Caco-2 (cell line): ENCODE measurements at regions not wholly inside any gene's neighbourhood (a gene's known extent, or its start where the extent isn't known, plus 50 kb on each side); places are given as distances from the start of the nearest gene placed in this dataset.

Source experiments
- BruUV-seq: library from RNA; stranded (reverse); fragments of 400-500 nt; replicated peaks from 2 replicates; lab custom pipeline; 2021; lab: Mats Ljungman, UMichigan
- CTCF ChIA-PET: fragments of 300-600 bp; sonication (Branson Sonifier 250); formaldehyde crosslinking; loops from one replicate; lab custom pipeline; 2022; ENCODE audit warnings: antibody characterized with exemption; lab: Charles Lee
- POLR2A ChIA-PET: fragments of 300-600 bp; sonication (Branson Sonifier 250); formaldehyde crosslinking; loops from one replicate; lab custom pipeline; 2022; ENCODE audit warnings: antibody characterized with exemption; lab: Charles Lee
- DNase-seq, 2 experiments: peaks; one replicate each; pipeline versions ENCODE4 v3.0.0 to v3.0.0-alpha.2; 2020 to 2022
- H3K27me3 ChIP-seq: replicated peaks from 2 replicates; pipeline ENCODE4 v1.6.0; 2011; ENCODE audit warnings: low read length; ENCODE audit not compliant: control insufficient read depth, insufficient read depth
- H3K36me3 ChIP-seq: 2 replicates; pipeline ENCODE4 v1.5.1; 2011; ENCODE audit warnings: low read length; ENCODE audit not compliant: control insufficient read depth, insufficient read depth
- H3K4me1 ChIP-seq: fragments of 250-450 bp; sonication (Bioruptor Pico); 2 replicates; pipeline ENCODE4 v1.5.1; 2020; ENCODE audit warnings: mild to moderate bottlenecking
- H3K4me3 ChIP-seq: 2 replicates; pipeline ENCODE4 v1.5.1; 2011; ENCODE audit warnings: low read depth, mild to moderate bottlenecking, control low read depth, low read length
- H3K9me3 ChIP-seq: fragments of 250-450 bp; sonication (Bioruptor Pico); 2 replicates; pipeline ENCODE4 v1.5.1; 2020; ENCODE audit warnings: mild to moderate bottlenecking, moderate library complexity
- H3K27ac Mint-ChIP-seq: one replicate; pipeline ENCODE4 v1.8.0; 2022; ENCODE audit warnings: mixed read lengths; ENCODE audit not compliant: unreplicated experiment
- H3K27me3 Mint-ChIP-seq: one replicate; pipeline ENCODE4 v1.8.0; 2022; ENCODE audit warnings: mixed read lengths; ENCODE audit not compliant: insufficient read depth, unreplicated experiment
- H3K36me3 Mint-ChIP-seq: one replicate; pipeline ENCODE4 v1.8.0; 2022; ENCODE audit warnings: mild to moderate bottlenecking, mixed read lengths; ENCODE audit not compliant: insufficient read depth, unreplicated experiment
- H3K4me1 Mint-ChIP-seq: one replicate; pipeline ENCODE4 v1.8.0; 2022; ENCODE audit warnings: low read depth, mixed read lengths; ENCODE audit not compliant: unreplicated experiment
- H3K4me3 Mint-ChIP-seq: one replicate; pipeline ENCODE4 v1.8.0; 2022; ENCODE audit warnings: mild to moderate bottlenecking, moderate library complexity, mixed read lengths; ENCODE audit not compliant: unreplicated experiment
- H3K9me3 Mint-ChIP-seq: one replicate; pipeline ENCODE4 v1.8.0; 2022; ENCODE audit warnings: mixed read lengths; ENCODE audit not compliant: unreplicated experiment
- intact Hi-C: fragments of 100-400 bp; cut with micrococcal nuclease; formaldehyde crosslinking; loops from one replicate; pipeline ENCODE4 v1.10.0; 2022; ENCODE audit not compliant: unreplicated experiment
- TF ChIP-seq, protein P1 (sequence below), 2 experiments: fragments of 200-600 bp in 1 of 2; IDR thresholded peaks; 1 replicate in 1 of 2; 2 replicates in 1 of 2; pipeline versions ENCODE4 v1.5.1 to v1.8.0; 2011 to 2022; ENCODE audit warnings: antibody characterized with exemption in 1 of 2, control low read depth in 1 of 2, inconsistent platforms in 1 of 2, low read depth in 1 of 2, low read length in 1 of 2, mild to moderate bottlenecking in 1 of 2, moderate library complexity in 1 of 2; ENCODE audit not compliant: insufficient read depth in 1 of 2, severe bottlenecking in 1 of 2, unreplicated experiment in 1 of 2

DNA sequence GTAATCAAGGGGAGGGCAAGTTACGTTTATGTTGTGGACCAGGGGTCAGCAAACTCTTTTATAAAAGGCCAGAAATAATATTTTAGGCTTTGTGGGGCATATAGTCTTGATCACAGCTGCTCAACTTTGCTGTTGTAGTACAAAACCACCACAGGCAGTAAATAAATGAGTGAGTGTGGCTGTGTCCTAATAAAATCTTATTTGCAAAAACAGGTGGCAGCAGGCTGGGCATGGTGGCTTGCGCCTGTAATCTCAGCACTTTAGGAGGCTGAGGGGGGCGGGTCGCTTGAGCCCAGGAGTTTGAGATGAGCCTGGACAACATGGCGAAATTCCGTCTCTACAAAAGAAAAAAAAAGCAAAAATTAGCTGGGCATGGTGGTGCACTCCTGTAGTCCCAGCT is 57.9 kb upstream of the NUP160 start:
- no peaks in the 10 kb centered on the region for H3K9me3 Mint-ChIP-seq
- peaks cover 7% of the 10 kb centered on the region for H3K4me1 Mint-ChIP-seq
- no TSS peak for BruUV-seq
- H3K27me3 ChIP-seq, result no peaks in the 10 kb centered on the region
- CTCF ChIA-PET, result no interaction called here
- H3K4me1 ChIP-seq, result peaks cover 5% of the 10 kb centered on the region; the same call in 1 of the 2 replicates
- H3K9me3 ChIP-seq, result no peaks in the 10 kb centered on the region
- H3K27me3 Mint-ChIP-seq, result no peaks in the 10 kb centered on the region
- H3K27ac Mint-ChIP-seq, result no peak overlapping the region
- no peak overlapping the region for H3K4me3 Mint-ChIP-seq
- H3K36me3 Mint-ChIP-seq, result no peaks in the 10 kb centered on the region
- TF ChIP-seq, protein P1, sequence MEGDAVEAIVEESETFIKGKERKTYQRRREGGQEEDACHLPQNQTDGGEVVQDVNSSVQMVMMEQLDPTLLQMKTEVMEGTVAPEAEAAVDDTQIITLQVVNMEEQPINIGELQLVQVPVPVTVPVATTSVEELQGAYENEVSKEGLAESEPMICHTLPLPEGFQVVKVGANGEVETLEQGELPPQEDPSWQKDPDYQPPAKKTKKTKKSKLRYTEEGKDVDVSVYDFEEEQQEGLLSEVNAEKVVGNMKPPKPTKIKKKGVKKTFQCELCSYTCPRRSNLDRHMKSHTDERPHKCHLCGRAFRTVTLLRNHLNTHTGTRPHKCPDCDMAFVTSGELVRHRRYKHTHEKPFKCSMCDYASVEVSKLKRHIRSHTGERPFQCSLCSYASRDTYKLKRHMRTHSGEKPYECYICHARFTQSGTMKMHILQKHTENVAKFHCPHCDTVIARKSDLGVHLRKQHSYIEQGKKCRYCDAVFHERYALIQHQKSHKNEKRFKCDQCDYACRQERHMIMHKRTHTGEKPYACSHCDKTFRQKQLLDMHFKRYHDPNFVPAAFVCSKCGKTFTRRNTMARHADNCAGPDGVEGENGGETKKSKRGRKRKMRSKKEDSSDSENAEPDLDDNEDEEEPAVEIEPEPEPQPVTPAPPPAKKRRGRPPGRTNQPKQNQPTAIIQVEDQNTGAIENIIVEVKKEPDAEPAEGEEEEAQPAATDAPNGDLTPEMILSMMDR (IDR thresholded peaks at IDR 0.05; ENCODE audit: insufficient read depth in 1 of 2, low read depth in 1 of 2, low read length in 1 of 2, severe bottlenecking in 1 of 2, unreplicated experiment in 1 of 2), result no peak
- no peak overlapping the region for H3K4me3 ChIP-seq
- no peaks in the 10 kb centered on the region for H3K36me3 ChIP-seq
- POLR2A ChIA-PET, result no interaction called here
- intact Hi-C loops, result no loop called here
- no peak for DNase-seq

DNA sequence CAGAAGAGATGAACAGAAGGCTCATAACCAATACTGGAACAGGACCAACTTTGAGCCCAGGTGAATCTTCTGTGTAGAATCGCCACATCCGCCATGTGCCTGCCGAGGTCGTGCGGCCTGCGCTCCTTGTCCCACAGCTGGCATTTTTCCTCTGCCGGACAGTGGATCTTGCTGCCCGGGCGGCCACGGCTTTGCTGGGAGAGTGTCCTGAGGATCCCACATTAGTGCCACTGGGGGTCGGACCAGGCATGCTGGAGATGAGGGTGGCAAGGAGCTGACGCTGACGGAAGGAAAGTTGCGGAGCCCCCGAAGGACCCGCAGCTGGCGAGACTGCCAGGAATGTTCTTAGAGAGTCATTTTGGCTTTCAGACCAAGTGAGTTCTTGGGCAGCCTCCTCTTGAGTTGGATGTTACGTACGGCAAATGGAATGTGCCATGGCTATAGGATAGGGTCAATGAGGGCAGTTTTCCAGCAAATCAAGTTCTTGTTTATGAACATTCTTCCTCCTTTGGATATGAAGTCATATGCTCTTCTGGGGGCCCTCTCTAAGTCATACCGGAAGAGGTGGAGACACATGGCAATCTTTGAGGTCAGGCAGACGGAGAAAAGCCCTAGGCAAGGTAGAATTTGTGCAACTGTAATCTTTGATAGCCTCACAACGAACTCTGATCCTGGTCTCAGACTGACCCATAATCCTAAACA is 57.4 kb upstream of the NUP160 start:
- Histone ChIP-seq H3K27me3 (no peaks in the 10 kb centered on the region), H3K4me3 (no peak overlapping the region), H3K9me3 (no peaks in the 10 kb centered on the region), H3K4me1 (peaks cover 5% of the 10 kb centered on the region; the same call in 1 of the 2 replicates), H3K36me3 (no peaks in the 10 kb centered on the region)
- Mint-ChIP-seq H3K4me1 (peaks cover 7% of the 10 kb centered on the region), H3K9me3 (no peaks in the 10 kb centered on the region), H3K4me3 (no peak overlapping the region), H3K27me3 (no peaks in the 10 kb centered on the region), H3K36me3 (no peaks in the 10 kb centered on the region), H3K27ac (no peak overlapping the region)
- BruUV-seq, result no TSS peak
- CTCF ChIA-PET, result no interaction called here
- TF ChIP-seq, protein P1 (IDR thresholded peaks at IDR 0.05; ENCODE audit: insufficient read depth in 1 of 2, low read depth in 1 of 2, low read length in 1 of 2, severe bottlenecking in 1 of 2, unreplicated experiment in 1 of 2), result no peak
- intact Hi-C loops, result no loop called here
- no peak for DNase-seq
- POLR2A ChIA-PET, result no interaction called here

DNA sequence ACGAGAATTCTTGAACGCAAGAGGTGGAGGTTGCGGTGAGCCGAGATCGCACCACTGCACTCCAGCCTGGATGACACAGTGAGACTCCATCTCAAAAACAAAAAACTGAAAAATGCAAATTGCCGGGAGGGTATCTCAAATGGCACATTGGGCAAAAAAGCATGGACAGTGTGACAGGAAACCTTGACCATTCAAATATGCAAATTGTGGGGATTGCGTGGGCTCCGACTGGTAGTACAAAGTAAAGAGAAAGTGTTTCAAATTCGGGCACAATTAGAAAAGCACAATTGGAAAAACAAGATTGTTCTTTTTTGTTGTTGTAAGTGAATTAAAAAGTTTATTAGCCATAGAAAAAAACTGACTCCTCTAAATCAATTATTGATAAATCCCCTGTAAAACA is 56.7 kb upstream of the NUP160 start:
- ChIA-PET CTCF (no interaction called here), POLR2A (no interaction called here)
- no TSS peak for BruUV-seq
- intact Hi-C loops, result no loop called here
- H3K36me3 Mint-ChIP-seq, result no peaks in the 10 kb centered on the region
- H3K9me3 ChIP-seq, result no peaks in the 10 kb centered on the region
- no peak overlapping the region for H3K4me3 ChIP-seq
- H3K27ac Mint-ChIP-seq, result no peak overlapping the region
- peaks cover 5% of the 10 kb centered on the region; the same call in 1 of the 2 replicates for H3K4me1 ChIP-seq
- TF ChIP-seq, protein P1 (IDR thresholded peaks at IDR 0.05; ENCODE audit: insufficient read depth in 1 of 2, low read depth in 1 of 2, low read length in 1 of 2, severe bottlenecking in 1 of 2, unreplicated experiment in 1 of 2), result no peak
- H3K4me1 Mint-ChIP-seq, result peaks cover 7% of the 10 kb centered on the region
- H3K9me3 Mint-ChIP-seq, result no peaks in the 10 kb centered on the region
- H3K27me3 ChIP-seq, result no peaks in the 10 kb centered on the region
- no peaks in the 10 kb centered on the region for H3K36me3 ChIP-seq
- no peak overlapping the region for H3K4me3 Mint-ChIP-seq
- no peak for DNase-seq
- no peaks in the 10 kb centered on the region for H3K27me3 Mint-ChIP-seq
